Nephron (organoid): ENCODE measurements at regions not wholly inside any gene's neighbourhood (a gene's known extent, or its start where the extent isn't known, plus 50 kb on each side); places are given as distances from the start of the nearest gene placed in this dataset.

Experiments used
- H3K27ac Mint-ChIP-seq, 3 experiments: 2 replicates each; pipeline ENCODE4 v1.8.0; 2020; ENCODE audit warnings: mixed read lengths in 3 of 3, mild to moderate bottlenecking in 2 of 3, moderate library complexity in 1 of 3
- H3K27me3 Mint-ChIP-seq: 2 replicates; pipeline ENCODE4 v1.8.0; 2021; ENCODE audit warnings: low read depth, mild to moderate bottlenecking, moderate library complexity, mixed read lengths
- H3K36me3 Mint-ChIP-seq: 2 replicates; pipeline ENCODE4 v1.8.0; 2020; ENCODE audit warnings: low read depth, mixed read lengths
- H3K4me1 Mint-ChIP-seq: 2 replicates; pipeline ENCODE4 v1.8.0; 2020; ENCODE audit warnings: mixed read lengths
- H3K4me3 Mint-ChIP-seq, 3 experiments: 2 replicates each; pipeline ENCODE4 v1.8.0; 2020; ENCODE audit warnings: mild to moderate bottlenecking in 3 of 3, mixed read lengths in 3 of 3, moderate library complexity in 2 of 3
- H3K9me3 Mint-ChIP-seq: 2 replicates; pipeline ENCODE4 v1.8.0; 2020; ENCODE audit warnings: mixed read lengths
- TF ChIP-seq, protein P1 (sequence below), 3 experiments: fragments of 200-600 bp; sonication (generic); IDR thresholded peaks; one replicate each; pipeline ENCODE4 v1.5.0; 2021; ENCODE audit warnings: antibody characterized with exemption in 3 of 3; ENCODE audit not compliant: unreplicated experiment in 3 of 3

DNA sequence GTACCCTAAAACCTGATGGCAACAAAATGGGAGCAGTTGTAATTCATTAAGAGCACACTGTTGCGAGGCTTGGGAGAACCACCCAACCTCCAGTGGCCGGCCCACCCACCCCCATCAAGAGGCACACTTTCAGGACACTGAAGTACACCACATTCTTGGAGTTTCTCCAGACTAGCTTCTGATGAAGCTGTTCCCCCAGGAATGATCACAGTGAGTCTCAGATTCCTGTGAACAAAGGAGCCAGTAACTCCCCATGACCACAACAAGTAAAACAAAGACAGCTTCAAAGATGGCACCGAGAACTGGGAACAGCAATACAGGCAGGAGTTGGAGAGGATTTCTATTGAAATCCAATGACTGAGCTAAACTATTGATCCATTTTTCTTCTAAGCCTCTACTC, 126.0 kb downstream of the ST8SIA2 start:
- H3K27ac Mint-ChIP-seq, result no peak overlapping the region
- H3K27me3 Mint-ChIP-seq, result no peaks in the 10 kb centered on the region
- H3K36me3 Mint-ChIP-seq, result no peaks in the 10 kb centered on the region
- H3K4me3 Mint-ChIP-seq, result no peak overlapping the region
- TF ChIP-seq, protein P1, sequence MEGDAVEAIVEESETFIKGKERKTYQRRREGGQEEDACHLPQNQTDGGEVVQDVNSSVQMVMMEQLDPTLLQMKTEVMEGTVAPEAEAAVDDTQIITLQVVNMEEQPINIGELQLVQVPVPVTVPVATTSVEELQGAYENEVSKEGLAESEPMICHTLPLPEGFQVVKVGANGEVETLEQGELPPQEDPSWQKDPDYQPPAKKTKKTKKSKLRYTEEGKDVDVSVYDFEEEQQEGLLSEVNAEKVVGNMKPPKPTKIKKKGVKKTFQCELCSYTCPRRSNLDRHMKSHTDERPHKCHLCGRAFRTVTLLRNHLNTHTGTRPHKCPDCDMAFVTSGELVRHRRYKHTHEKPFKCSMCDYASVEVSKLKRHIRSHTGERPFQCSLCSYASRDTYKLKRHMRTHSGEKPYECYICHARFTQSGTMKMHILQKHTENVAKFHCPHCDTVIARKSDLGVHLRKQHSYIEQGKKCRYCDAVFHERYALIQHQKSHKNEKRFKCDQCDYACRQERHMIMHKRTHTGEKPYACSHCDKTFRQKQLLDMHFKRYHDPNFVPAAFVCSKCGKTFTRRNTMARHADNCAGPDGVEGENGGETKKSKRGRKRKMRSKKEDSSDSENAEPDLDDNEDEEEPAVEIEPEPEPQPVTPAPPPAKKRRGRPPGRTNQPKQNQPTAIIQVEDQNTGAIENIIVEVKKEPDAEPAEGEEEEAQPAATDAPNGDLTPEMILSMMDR (IDR thresholded peaks at IDR 0.05; ENCODE audit: unreplicated experiment in 3 of 3), result no peak
- no peaks in the 10 kb centered on the region for H3K9me3 Mint-ChIP-seq
- H3K4me1 Mint-ChIP-seq, result peaks cover 33% of the 10 kb centered on the region
